Body of pancreas (tissue), 4 donors: ENCODE measurements at regions not wholly inside any gene's neighbourhood (a gene's known extent, or its start where the extent isn't known, plus 50 kb on each side); places are given as distances from the start of the nearest gene placed in this dataset.

Source experiments
- CTCF ChIP-seq, 7 experiments: fragments of 450-650 bp in 4 of 7; fragments of 200-600 bp in 3 of 7; sonication (generic) in 3 of 7; IDR thresholded peaks; one replicate each; pipeline ENCODE4 v1.5.1; 2016 to 2019; ENCODE audit warnings: antibody characterized with exemption in 7 of 7
- POLR2A ChIP-seq, 3 donors: fragments of 450-650 bp; IDR thresholded peaks; one replicate each; pipeline ENCODE4 v1.6.1; 2016; ENCODE audit warnings: antibody characterized with exemption in 3 of 3, mild to moderate bottlenecking in 2 of 3

- no peak for TF ChIP-seq CTCF (IDR thresholded peaks at IDR 0.05)
- TF ChIP-seq POLR2A (IDR thresholded peaks at IDR 0.05), result no peak
Measured at GRCh38 chr10:84076047-84076388, 63.3 kb upstream of the GHITM start.
